Osteoblast (primary cell): ENCODE measurements at regions not wholly inside any gene's neighbourhood (a gene's known extent, or its start where the extent isn't known, plus 50 kb on each side); places are given as distances from the start of the nearest gene placed in this dataset.

Experiments
- DNase-seq: peaks from one replicate; pipeline ENCODE4 v3.0.0; 2011; ENCODE audit warnings: low spot score, mixed read lengths; ENCODE audit not compliant: insufficient read length; ENCODE audit errors: missing footprints
- H2AFZ ChIP-seq: 2 replicates; pipeline ENCODE4 v1.6.0; 2011; ENCODE audit warnings: mild to moderate bottlenecking, low read length
- H3K27ac ChIP-seq: 2 replicates; pipeline ENCODE4 v1.5.1; 2011; ENCODE audit warnings: mild to moderate bottlenecking, low read depth, low read length, moderate library complexity
- H3K27me3 ChIP-seq: 2 replicates; pipeline ENCODE4 v1.6.0; 2012; ENCODE audit warnings: mild to moderate bottlenecking, control low read depth, inconsistent platforms, low read length, moderate library complexity; ENCODE audit not compliant: insufficient read depth
- H3K36me3 ChIP-seq: 2 replicates; pipeline ENCODE4 v1.5.1; 2011; ENCODE audit warnings: mild to moderate bottlenecking, low read length, control low read depth, moderate library complexity; ENCODE audit not compliant: insufficient read depth
- H3K4me1 ChIP-seq: 2 replicates; pipeline ENCODE4 v1.5.1; 2011; ENCODE audit warnings: mild to moderate bottlenecking, low read length, control low read depth, moderate library complexity; ENCODE audit not compliant: insufficient read depth
- H3K4me2 ChIP-seq: 2 replicates; pipeline ENCODE4 v1.6.0; 2011; ENCODE audit warnings: mild to moderate bottlenecking, low read length; ENCODE audit not compliant: insufficient read depth
- H3K4me3 ChIP-seq: fragments of 200-600 bp; sonication (generic); 3 replicates; pipeline ENCODE4 v1.5.1; 2012; ENCODE audit warnings: mild to moderate bottlenecking, low read length, inconsistent platforms; ENCODE audit not compliant: insufficient read depth
- H3K79me2 ChIP-seq: 2 replicates; pipeline ENCODE4 v1.6.0; 2012; ENCODE audit warnings: mild to moderate bottlenecking, low read length, control low read depth, inconsistent platforms; ENCODE audit not compliant: insufficient read depth
- H3K9me3 ChIP-seq: 2 replicates; pipeline ENCODE4 v1.5.1; 2011; ENCODE audit warnings: low read depth, low read length, control low read depth
- H4K20me1 ChIP-seq: 2 replicates; pipeline ENCODE4 v1.6.0; 2012; ENCODE audit warnings: mild to moderate bottlenecking, low read length, control low read depth; ENCODE audit not compliant: insufficient read depth
- CTCF ChIP-seq: IDR thresholded peaks from 2 replicates; pipeline ENCODE4 v1.5.1; 2011; ENCODE audit warnings: mild to moderate bottlenecking, low read depth, low read length, moderate library complexity; ENCODE audit errors: extremely low read depth

DNA sequence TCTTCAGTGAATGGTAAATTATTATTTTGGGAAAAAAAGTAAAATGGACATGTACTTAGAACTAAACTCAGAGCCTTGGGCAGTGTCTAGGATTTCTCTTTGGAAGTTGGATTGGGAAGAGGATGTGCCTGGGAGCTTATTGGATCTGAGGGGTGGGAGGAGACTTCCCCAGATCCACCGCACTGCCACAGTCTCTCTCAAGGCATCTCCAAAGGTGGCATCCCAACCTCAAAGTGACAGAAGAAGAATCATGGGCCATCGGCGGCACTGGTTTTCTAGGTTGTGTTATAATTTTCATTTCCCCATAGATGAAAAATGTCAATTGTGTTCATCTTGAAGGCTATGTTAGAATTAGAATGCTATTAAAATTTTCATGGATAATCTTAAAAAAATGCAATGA is 66.8 kb upstream of the CD93 start:
- Histone ChIP-seq H3K27ac (peak overlapping the region; percentile 91), H4K20me1 (no peaks in the 10 kb centered on the region)

GRCh38 chr20:23152308-23152892 is 66.3 kb upstream of the CD93 start:
- Histone ChIP-seq H3K4me3 (no peak overlapping the region), H3K27me3 (no peaks in the 10 kb centered on the region), H4K20me1 (no peaks in the 10 kb centered on the region), H2AFZ (no peak overlapping the region), H3K27ac (peak overlapping the region; percentile 91), H3K36me3 (no peaks in the 10 kb centered on the region), H3K9me3 (no peaks in the 10 kb centered on the region), H3K4me1 (peaks cover 59% of the 10 kb centered on the region), H3K4me2 (peak overlapping the region; percentile 23), H3K79me2 (no peaks in the 10 kb centered on the region)
- DNase-seq, result peak; percentile 96
- TF ChIP-seq CTCF, result no peak

More for the DNA sequence above, 66.8 kb upstream of the CD93 start:
- H3K27me3 ChIP-seq, result no peaks in the 10 kb centered on the region
- no peak overlapping the region for H3K4me3 ChIP-seq
- H3K79me2 ChIP-seq, result no peaks in the 10 kb centered on the region
- H2AFZ ChIP-seq, result no peak overlapping the region
- TF ChIP-seq CTCF, result no peak
- DNase-seq, result no peak
- no peak overlapping the region for H3K4me2 ChIP-seq
- peaks cover 54% of the 10 kb centered on the region for H3K4me1 ChIP-seq
- H3K9me3 ChIP-seq, result no peaks in the 10 kb centered on the region
- H3K36me3 ChIP-seq, result no peaks in the 10 kb centered on the region

GRCh38 chr20:23151885-23152284 is 65.8 kb upstream of the CD93 start:
- no peak for DNase-seq
- H4K20me1 ChIP-seq, result no peaks in the 10 kb centered on the region
- H3K36me3 ChIP-seq, result no peaks in the 10 kb centered on the region
- no peaks in the 10 kb centered on the region for H3K9me3 ChIP-seq
- peak overlapping the region; percentile 91 for H3K27ac ChIP-seq
- TF ChIP-seq CTCF, result no peak
- H3K4me3 ChIP-seq, result no peak overlapping the region
- no peaks in the 10 kb centered on the region for H3K79me2 ChIP-seq
- H2AFZ ChIP-seq, result no peak overlapping the region
- H3K4me1 ChIP-seq, result peaks cover 60% of the 10 kb centered on the region
- H3K4me2 ChIP-seq, result peak overlapping the region; percentile 23
- no peaks in the 10 kb centered on the region for H3K27me3 ChIP-seq

GRCh38 chr20:23151008-23151703 is 65.0 kb upstream of the CD93 start:
- peak overlapping the region; percentile 91 for H3K27ac ChIP-seq
- H3K4me3 ChIP-seq, result no peak overlapping the region
- H3K4me2 ChIP-seq, result no peak overlapping the region
- H3K4me1 ChIP-seq, result peaks cover 60% of the 10 kb centered on the region
- H3K79me2 ChIP-seq, result no peaks in the 10 kb centered on the region
- H3K27me3 ChIP-seq, result no peaks in the 10 kb centered on the region
- DNase-seq, result no peak
- no peak overlapping the region for H2AFZ ChIP-seq
- no peaks in the 10 kb centered on the region for H4K20me1 ChIP-seq
- no peaks in the 10 kb centered on the region for H3K9me3 ChIP-seq
- no peak for TF ChIP-seq CTCF
- no peaks in the 10 kb centered on the region for H3K36me3 ChIP-seq
